Uterus (tissue), 3 donors: ENCODE measurements at regions not wholly inside any gene's neighbourhood (a gene's known extent, or its start where the extent isn't known, plus 50 kb on each side); places are given as distances from the start of the nearest gene placed in this dataset.
"Not testable (repeated sequence)": the region's sequence is repeated elsewhere in the genome, so short reads cannot be mapped to it uniquely, and the experiment has no call there.

Source experiments
- DNase-seq, 2 donors: peaks; one replicate each; pipeline ENCODE4 v3.0.0-alpha.2; 2019 to 2020
- H3K27ac ChIP-seq, 2 donors: fragments of 200-600 bp; sonication (generic); 1 replicate in 1 of 2; 2 replicates in 1 of 2; pipeline ENCODE4 v1.5.1; 2016 to 2018
- H3K27me3 ChIP-seq, 2 donors: fragments of 200-600 bp; sonication (generic); one replicate each; pipeline ENCODE4 v1.5.1; 2018 to 2019; ENCODE audit warnings: control low read depth in 1 of 2
- H3K36me3 ChIP-seq, 2 donors: fragments of 200-600 bp; sonication (generic); one replicate each; pipeline ENCODE4 v1.5.1; 2019; ENCODE audit warnings: control low read depth in 1 of 2
- H3K4me1 ChIP-seq, 2 donors: fragments of 200-600 bp; sonication (generic); one replicate each; pipeline ENCODE4 v1.5.1; 2018 to 2019; ENCODE audit warnings: control low read depth in 1 of 2
- H3K4me3 ChIP-seq, 2 donors: fragments of 200-600 bp; sonication (generic); 1 replicate in 1 of 2; 2 replicates in 1 of 2; pipeline ENCODE4 v1.5.1; 2018 to 2019; ENCODE audit warnings: mild to moderate bottlenecking in 1 of 2
- H3K9me3 ChIP-seq, 2 donors: fragments of 200-600 bp; sonication (generic); one replicate each; pipeline ENCODE4 v1.5.1; 2019; ENCODE audit warnings: control low read depth in 1 of 2
- POLR2A ChIP-seq, 2 donors: fragments of 450-650 bp; IDR thresholded peaks; one replicate each; pipeline ENCODE4 v1.6.1; 2016; ENCODE audit warnings: antibody characterized with exemption in 2 of 2, mild to moderate bottlenecking in 1 of 2, moderate library complexity in 1 of 2
- intact Hi-C: fragments of 100-400 bp; cut with DNase I; formaldehyde crosslinking; loops from one replicate; pipeline ENCODE4 v1.15.1; 2023; ENCODE audit warnings: low total_unique reads
- TF ChIP-seq, protein P1 (sequence below), 4 experiments: fragments of 200-600 bp in 2 of 4; fragments of 450-650 bp in 2 of 4; sonication (generic) in 2 of 4; IDR thresholded peaks; one replicate each; pipeline ENCODE4 v1.5.1; 2016 to 2019; ENCODE audit warnings: antibody characterized with exemption in 4 of 4, mild to moderate bottlenecking in 2 of 4, moderate library complexity in 1 of 4
- donor health status: DM: yes; HTN: yes; CAD: no.

DNA sequence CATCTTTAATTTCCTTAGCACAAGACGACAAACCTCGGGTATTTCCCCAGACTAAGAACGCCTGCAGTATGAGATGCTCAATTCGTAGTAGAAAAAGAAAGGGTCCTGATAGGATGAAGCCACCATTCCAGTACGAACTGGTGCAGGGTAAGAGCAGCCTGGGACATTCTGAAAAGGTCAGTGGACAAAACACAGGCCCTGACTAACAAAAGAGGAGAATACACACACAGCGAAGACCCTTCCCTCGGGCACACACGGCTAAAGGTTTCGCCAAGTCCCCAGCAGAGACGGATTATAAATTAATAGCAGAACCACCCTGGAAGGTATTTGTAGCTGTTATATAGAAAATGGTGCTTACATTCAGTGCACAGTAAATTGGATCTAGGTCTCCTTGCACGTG is 137.6 kb downstream of the SKIDA1 start:
- no peak for TF ChIP-seq POLR2A (IDR thresholded peaks at IDR 0.05)
- TF ChIP-seq, protein P1, sequence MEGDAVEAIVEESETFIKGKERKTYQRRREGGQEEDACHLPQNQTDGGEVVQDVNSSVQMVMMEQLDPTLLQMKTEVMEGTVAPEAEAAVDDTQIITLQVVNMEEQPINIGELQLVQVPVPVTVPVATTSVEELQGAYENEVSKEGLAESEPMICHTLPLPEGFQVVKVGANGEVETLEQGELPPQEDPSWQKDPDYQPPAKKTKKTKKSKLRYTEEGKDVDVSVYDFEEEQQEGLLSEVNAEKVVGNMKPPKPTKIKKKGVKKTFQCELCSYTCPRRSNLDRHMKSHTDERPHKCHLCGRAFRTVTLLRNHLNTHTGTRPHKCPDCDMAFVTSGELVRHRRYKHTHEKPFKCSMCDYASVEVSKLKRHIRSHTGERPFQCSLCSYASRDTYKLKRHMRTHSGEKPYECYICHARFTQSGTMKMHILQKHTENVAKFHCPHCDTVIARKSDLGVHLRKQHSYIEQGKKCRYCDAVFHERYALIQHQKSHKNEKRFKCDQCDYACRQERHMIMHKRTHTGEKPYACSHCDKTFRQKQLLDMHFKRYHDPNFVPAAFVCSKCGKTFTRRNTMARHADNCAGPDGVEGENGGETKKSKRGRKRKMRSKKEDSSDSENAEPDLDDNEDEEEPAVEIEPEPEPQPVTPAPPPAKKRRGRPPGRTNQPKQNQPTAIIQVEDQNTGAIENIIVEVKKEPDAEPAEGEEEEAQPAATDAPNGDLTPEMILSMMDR (IDR thresholded peaks at IDR 0.05), result no peak
- H3K9me3 ChIP-seq, result no peaks in the 10 kb centered on the region
- no peak for DNase-seq
- H3K36me3 ChIP-seq, result no peaks in the 10 kb centered on the region
- H3K4me1 ChIP-seq, result no peaks in the 10 kb centered on the region
- no peak overlapping the region for H3K27ac ChIP-seq
- no peaks in the 10 kb centered on the region for H3K27me3 ChIP-seq
- intact Hi-C loops, result no loop called here
- no peak overlapping the region for H3K4me3 ChIP-seq

DNA sequence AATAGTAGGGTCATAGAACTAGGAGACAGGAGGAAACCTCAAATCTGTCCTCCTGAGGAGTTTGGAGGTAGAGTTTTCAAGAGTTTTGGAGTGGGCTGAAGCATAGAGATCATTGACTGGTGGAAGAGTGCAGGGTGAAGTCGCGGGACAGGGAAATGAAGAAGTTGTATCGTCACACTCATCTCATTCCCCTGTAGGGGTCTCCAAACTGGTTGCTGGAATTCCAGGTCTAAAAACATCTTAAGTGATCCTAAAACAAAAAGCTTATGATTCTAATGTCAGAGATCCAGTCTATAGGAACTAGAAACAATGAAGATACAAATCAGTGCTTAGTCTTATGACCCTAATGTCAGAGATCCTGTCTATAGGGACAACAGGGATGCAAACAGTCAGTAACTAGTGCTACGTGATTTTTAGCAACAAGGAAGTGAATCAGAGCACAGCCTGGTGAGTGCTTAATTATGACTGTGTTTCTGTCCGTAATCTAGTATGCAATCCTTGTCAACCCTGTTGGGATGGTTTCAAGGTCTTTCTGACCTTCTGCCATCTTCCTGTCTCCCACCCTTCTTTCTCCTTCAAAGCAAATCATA is 139.4 kb downstream of the SKIDA1 start:
- H3K36me3 ChIP-seq, result no peaks in the 10 kb centered on the region
- no peak overlapping the region for H3K4me3 ChIP-seq
- H3K4me1 ChIP-seq, result no peaks in the 10 kb centered on the region
- DNase-seq, result no peak
- TF ChIP-seq POLR2A (IDR thresholded peaks at IDR 0.05), result no peak
- TF ChIP-seq, protein P1 (IDR thresholded peaks at IDR 0.05), result no peak
- intact Hi-C loops, result no loop called here
- no peak overlapping the region for H3K27ac ChIP-seq
- no peaks in the 10 kb centered on the region for H3K9me3 ChIP-seq
- no peaks in the 10 kb centered on the region for H3K27me3 ChIP-seq

DNA sequence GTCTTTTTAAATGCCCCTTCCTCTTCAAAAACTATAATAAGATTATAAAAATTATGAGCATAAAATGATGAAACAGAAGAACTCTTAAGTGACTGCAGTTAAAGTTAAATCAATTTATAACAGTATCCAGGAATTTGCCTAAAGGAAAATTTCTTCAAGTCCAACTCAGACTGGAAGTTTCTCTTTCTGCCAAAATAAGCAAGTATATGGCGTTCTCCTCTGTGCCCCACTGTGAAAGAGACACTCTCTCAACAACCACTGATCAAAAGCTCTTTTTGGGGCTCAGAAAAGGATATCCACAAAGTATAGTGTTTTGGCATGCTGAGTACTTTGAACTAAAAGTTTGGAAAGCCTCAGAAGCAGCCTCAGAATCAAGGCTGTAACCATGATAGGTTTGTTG is 139.9 kb downstream of the SKIDA1 start:
- TF ChIP-seq, protein P1 (IDR thresholded peaks at IDR 0.05), result no peak
- no peak for TF ChIP-seq POLR2A (IDR thresholded peaks at IDR 0.05)
- Histone ChIP-seq H3K36me3 (no peaks in the 10 kb centered on the region), H3K4me1 (no peaks in the 10 kb centered on the region), H3K27ac (no peak overlapping the region), H3K4me3 (no peak overlapping the region), H3K9me3 (no peaks in the 10 kb centered on the region), H3K27me3 (no peaks in the 10 kb centered on the region)
- DNase-seq, result no peak
- intact Hi-C loops, result no loop called here

DNA sequence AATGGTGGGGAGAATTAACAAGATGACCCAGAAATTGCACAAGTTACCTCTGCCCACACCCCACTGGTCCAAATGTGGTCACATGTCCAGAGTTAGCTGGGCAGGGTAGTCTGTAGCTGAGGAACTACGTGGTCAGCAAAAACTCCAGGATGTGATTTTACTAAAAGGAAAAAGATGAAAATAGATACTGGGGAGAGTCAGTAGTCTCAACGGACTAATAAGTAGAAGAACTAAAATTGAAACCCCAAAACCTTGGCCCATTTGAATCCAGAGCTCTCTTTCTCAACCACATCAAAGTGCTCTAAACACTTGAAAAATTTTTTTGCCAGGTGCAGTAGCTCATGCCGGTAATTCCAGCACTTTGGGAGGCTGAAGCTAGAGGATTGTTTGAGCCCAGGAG is 146.3 kb downstream of the SKIDA1 start:
- no peak overlapping the region for H3K4me3 ChIP-seq
- H3K27ac ChIP-seq, result no peak overlapping the region
- no peaks in the 10 kb centered on the region for H3K4me1 ChIP-seq
- H3K27me3 ChIP-seq, result no peaks in the 10 kb centered on the region
- no peaks in the 10 kb centered on the region for H3K9me3 ChIP-seq
- intact Hi-C loops, result no loop called here
- no peaks in the 10 kb centered on the region for H3K36me3 ChIP-seq
- DNase-seq, result no peak
- TF ChIP-seq, protein P1 (IDR thresholded peaks at IDR 0.05), result no peak
- no peak for TF ChIP-seq POLR2A (IDR thresholded peaks at IDR 0.05)

- intact Hi-C loops, H3K9me3 ChIP-seq, H3K27me3 ChIP-seq, H3K4me1 ChIP-seq, H3K36me3 ChIP-seq, H3K27ac ChIP-seq, DNase-seq, H3K4me3 ChIP-seq: not testable (repeated sequence)
Observed at GRCh38 chr10:21375274-21375673, 150.2 kb downstream of the SKIDA1 start.

DNA sequence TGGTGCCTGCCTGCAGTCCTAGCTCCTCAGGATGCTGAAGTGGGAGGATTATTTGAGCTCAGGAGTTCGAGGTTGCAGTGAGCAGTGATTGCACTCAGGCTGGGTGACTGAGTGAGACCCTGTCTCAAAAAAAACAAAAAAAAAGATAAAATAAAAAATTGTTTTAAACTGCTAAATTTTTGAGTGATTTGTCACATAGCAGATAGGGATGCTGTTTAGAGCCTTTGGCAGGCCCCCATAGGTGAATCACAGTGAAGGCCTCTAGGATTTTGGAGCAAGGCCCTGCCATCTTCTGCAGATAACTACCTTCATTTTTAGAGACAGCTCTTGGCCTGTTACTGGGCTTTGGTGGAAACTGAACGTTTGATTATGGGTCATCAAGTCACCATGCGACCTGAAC is 151.6 kb downstream of the SKIDA1 start:
- H3K4me1 ChIP-seq, H3K9me3 ChIP-seq, H3K4me3 ChIP-seq, H3K27me3 ChIP-seq, DNase-seq, H3K36me3 ChIP-seq, H3K27ac ChIP-seq, intact Hi-C loops: not testable (repeated sequence)
